Neural cell (in vitro differentiated cells): ENCODE measurements at regions not wholly inside any gene's neighbourhood (a gene's known extent, or its start where the extent isn't known, plus 50 kb on each side); places are given as distances from the start of the nearest gene placed in this dataset.

Source experiments
- H2AFZ ChIP-seq: fragments of 200-600, 300-800 bp; sonication (generic), shearing (Covaris generic); 2 replicates; pipeline ENCODE4 v1.6.0; 2014; ENCODE audit warnings: low read depth, mild to moderate bottlenecking, antibody characterized with exemption, low read length, moderate library complexity
- H3F3A ChIP-seq: fragments of 200-600 bp; shearing (Covaris generic); 2 replicates; pipeline ENCODE4 v1.6.1; 2016; ENCODE audit warnings: mild to moderate bottlenecking, moderate library complexity, mixed read lengths, antibody characterized with exemption, low read length; ENCODE audit not compliant: insufficient read depth, poor library complexity, severe bottlenecking
- H3K27ac ChIP-seq: fragments of 200-600, 300-800 bp; sonication (generic), shearing (Covaris generic); 2 replicates; pipeline ENCODE4 v1.5.1; 2014; ENCODE audit warnings: mild to moderate bottlenecking, low read length, moderate library complexity
- H3K27me3 ChIP-seq: fragments of 300-800, 200-600 bp; sonication (generic), shearing (Covaris generic); 2 replicates; pipeline ENCODE4 v1.6.0; 2014; ENCODE audit warnings: mild to moderate bottlenecking, low read depth, low read length, moderate library complexity; ENCODE audit not compliant: insufficient read depth
- H3K36me3 ChIP-seq: fragments of 300-800, 200-600 bp; sonication (generic), shearing (Covaris generic); 2 replicates; pipeline ENCODE4 v1.5.1; 2014; ENCODE audit warnings: mild to moderate bottlenecking, antibody characterized with exemption, low read length, moderate library complexity; ENCODE audit not compliant: insufficient read depth
- H3K4me2 ChIP-seq: fragments of 300-800, 200-600 bp; sonication (generic), shearing (Covaris generic); 2 replicates; pipeline ENCODE4 v1.6.0; 2014; ENCODE audit warnings: mild to moderate bottlenecking, low read length
- H3K4me3 ChIP-seq: fragments of 300-800, 200-600 bp; sonication (generic), shearing (Covaris generic); 2 replicates; pipeline ENCODE4 v1.5.1; 2014; ENCODE audit warnings: mild to moderate bottlenecking, low read length, moderate library complexity
- H3K79me2 ChIP-seq: fragments of 200-600 bp; shearing (Covaris generic); replicated peaks from 2 replicates; pipeline ENCODE4 v1.6.0; 2014; ENCODE audit warnings: mild to moderate bottlenecking, low read length, moderate library complexity; ENCODE audit not compliant: insufficient read depth
- H3K9ac ChIP-seq: fragments of 300-800, 200-600 bp; sonication (generic), shearing (Covaris generic); 2 replicates; pipeline ENCODE4 v1.6.1; 2016; ENCODE audit warnings: mild to moderate bottlenecking, low read length, mixed read lengths
- H3K9me2 ChIP-seq: fragments of 200-600 bp; shearing (Covaris generic); 2 replicates; pipeline ENCODE4 v1.6.1; 2016; ENCODE audit warnings: mild to moderate bottlenecking, low read length, mixed read lengths; ENCODE audit not compliant: insufficient read depth
- H3K9me3 ChIP-seq: fragments of 200-600, 300-800 bp; sonication (generic), shearing (Covaris generic); 2 replicates; pipeline ENCODE4 v1.6.1; 2016; ENCODE audit warnings: mild to moderate bottlenecking, mixed run types, low read length, moderate library complexity, mixed read lengths
- H4K20me1 ChIP-seq: fragments of 200-600 bp; shearing (Covaris generic); 2 replicates; pipeline ENCODE4 v1.6.1; 2016; ENCODE audit warnings: mild to moderate bottlenecking, mixed run types; ENCODE audit not compliant: insufficient read depth
- EP300 ChIP-seq: fragments of 450-650 bp; conservative IDR thresholded peaks from 2 replicates; pipeline ENCODE4 v1.6.1; 2014; ENCODE audit warnings: antibody characterized with exemption, mild to moderate bottlenecking, moderate library complexity; ENCODE audit not compliant: poor library complexity, severe bottlenecking
- EZH2 ChIP-seq: fragments of 200-600, 300-800 bp; shearing (Covaris generic), sonication (generic); IDR thresholded peaks from 2 replicates; pipeline ENCODE4 v1.6.1; 2014; ENCODE audit warnings: antibody characterized with exemption, low read length, borderline replicate concordance, mild to moderate bottlenecking; ENCODE audit not compliant: insufficient read depth, poor library complexity, severe bottlenecking
- MXI1 ChIP-seq: fragments of 450-650 bp; conservative IDR thresholded peaks from 2 replicates; pipeline ENCODE4 v1.6.1; 2014; ENCODE audit warnings: antibody characterized with exemption, mild to moderate bottlenecking; ENCODE audit not compliant: poor library complexity, severe bottlenecking
- POLR2AphosphoS5 ChIP-seq: IDR thresholded peaks from 2 replicates; pipeline ENCODE4 v1.6.1; 2012
- RAD21 ChIP-seq: fragments of 450-650 bp; conservative IDR thresholded peaks from 2 replicates; pipeline ENCODE4 v1.6.1; 2014; ENCODE audit warnings: antibody characterized with exemption, mild to moderate bottlenecking, moderate library complexity
- SMC3 ChIP-seq: fragments of 450-650 bp; conservative IDR thresholded peaks from 2 replicates; pipeline ENCODE4 v1.6.1; 2014; ENCODE audit warnings: antibody characterized with exemption, mild to moderate bottlenecking, moderate library complexity; ENCODE audit not compliant: poor library complexity
- TAF1 ChIP-seq: IDR thresholded peaks from 2 replicates; pipeline ENCODE4 v1.6.1; 2012; ENCODE audit warnings: low read depth
- TF ChIP-seq, protein P1 (sequence below): IDR thresholded peaks from 2 replicates; pipeline ENCODE4 v1.6.1; 2012; ENCODE audit warnings: borderline replicate concordance
- TF ChIP-seq, protein P2 (sequence below): fragments of 450-650 bp; IDR thresholded peaks from 2 replicates; pipeline ENCODE4 v1.5.1; 2014; ENCODE audit warnings: antibody characterized with exemption, mild to moderate bottlenecking, moderate library complexity; ENCODE audit not compliant: poor library complexity, severe bottlenecking

DNA sequence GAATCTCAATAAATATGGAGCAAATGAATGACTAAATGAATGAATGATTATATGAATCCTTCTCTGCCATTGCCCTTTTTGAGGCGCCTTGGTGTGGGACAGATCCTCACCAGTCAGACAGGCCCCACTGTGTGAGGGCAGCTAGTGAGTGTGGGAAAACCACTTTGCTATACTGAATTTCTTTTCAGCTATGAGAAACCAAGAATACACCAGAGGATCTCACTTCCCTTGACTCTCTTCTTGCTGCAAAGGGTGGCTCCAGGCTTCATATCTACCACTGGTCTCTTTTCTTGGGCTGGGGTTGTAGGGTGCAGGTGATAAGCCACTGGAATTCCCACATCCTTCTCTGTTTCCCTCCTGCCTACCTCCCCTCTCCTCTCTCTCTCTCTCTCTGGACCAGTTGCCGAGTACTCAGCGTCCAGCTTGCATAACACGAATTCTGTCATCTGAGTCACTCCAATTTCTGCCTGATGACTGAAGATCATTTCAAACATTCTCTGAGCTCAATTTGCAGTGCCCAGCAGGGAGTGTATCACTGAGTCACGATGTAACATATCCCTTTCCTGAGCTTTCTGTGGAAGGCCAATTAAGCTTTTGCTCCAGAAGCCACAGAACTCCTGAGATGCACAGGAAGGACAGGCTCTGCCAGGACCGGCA, 304.3 kb upstream of the NCAM1 start:
- H2AFZ ChIP-seq: no peak overlapping the region

DNA sequence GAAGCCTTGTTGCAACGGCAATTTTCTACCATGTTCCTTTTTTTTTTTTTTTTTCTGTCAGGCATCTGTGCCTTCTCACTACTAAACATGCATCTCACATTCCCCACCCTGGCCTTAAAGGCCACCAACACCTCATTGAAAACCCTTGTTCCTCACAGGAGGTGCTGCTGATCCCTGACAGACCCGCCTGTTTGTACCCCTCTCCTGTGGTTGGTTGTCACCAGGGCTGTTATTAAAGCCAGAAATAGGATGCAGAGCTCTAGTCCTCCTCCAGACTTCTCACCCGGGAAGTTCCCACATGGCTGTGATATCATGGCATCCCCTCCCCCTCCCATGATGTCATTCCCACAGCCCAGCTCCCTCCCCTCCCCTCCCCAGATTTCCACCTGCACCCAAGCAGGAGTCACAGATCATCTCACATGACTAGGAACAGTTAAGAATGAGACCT, 302.8 kb upstream of the NCAM1 start:
- no peaks in the 10 kb centered on the region for H3K9me3 ChIP-seq
- no peaks in the 10 kb centered on the region for H3K9me2 ChIP-seq
- H2AFZ ChIP-seq: no peak overlapping the region
- no peak for TF ChIP-seq RAD21
- no peak for TF ChIP-seq TAF1
- TF ChIP-seq EP300: no peak
- TF ChIP-seq EZH2: no peak
- TF ChIP-seq MXI1: no peak
- TF ChIP-seq, protein P1, sequence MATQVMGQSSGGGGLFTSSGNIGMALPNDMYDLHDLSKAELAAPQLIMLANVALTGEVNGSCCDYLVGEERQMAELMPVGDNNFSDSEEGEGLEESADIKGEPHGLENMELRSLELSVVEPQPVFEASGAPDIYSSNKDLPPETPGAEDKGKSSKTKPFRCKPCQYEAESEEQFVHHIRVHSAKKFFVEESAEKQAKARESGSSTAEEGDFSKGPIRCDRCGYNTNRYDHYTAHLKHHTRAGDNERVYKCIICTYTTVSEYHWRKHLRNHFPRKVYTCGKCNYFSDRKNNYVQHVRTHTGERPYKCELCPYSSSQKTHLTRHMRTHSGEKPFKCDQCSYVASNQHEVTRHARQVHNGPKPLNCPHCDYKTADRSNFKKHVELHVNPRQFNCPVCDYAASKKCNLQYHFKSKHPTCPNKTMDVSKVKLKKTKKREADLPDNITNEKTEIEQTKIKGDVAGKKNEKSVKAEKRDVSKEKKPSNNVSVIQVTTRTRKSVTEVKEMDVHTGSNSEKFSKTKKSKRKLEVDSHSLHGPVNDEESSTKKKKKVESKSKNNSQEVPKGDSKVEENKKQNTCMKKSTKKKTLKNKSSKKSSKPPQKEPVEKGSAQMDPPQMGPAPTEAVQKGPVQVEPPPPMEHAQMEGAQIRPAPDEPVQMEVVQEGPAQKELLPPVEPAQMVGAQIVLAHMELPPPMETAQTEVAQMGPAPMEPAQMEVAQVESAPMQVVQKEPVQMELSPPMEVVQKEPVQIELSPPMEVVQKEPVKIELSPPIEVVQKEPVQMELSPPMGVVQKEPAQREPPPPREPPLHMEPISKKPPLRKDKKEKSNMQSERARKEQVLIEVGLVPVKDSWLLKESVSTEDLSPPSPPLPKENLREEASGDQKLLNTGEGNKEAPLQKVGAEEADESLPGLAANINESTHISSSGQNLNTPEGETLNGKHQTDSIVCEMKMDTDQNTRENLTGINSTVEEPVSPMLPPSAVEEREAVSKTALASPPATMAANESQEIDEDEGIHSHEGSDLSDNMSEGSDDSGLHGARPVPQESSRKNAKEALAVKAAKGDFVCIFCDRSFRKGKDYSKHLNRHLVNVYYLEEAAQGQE: no peak
- no peak for TF ChIP-seq SMC3
- no peak for TF ChIP-seq POLR2AphosphoS5
- TF ChIP-seq, protein P2, sequence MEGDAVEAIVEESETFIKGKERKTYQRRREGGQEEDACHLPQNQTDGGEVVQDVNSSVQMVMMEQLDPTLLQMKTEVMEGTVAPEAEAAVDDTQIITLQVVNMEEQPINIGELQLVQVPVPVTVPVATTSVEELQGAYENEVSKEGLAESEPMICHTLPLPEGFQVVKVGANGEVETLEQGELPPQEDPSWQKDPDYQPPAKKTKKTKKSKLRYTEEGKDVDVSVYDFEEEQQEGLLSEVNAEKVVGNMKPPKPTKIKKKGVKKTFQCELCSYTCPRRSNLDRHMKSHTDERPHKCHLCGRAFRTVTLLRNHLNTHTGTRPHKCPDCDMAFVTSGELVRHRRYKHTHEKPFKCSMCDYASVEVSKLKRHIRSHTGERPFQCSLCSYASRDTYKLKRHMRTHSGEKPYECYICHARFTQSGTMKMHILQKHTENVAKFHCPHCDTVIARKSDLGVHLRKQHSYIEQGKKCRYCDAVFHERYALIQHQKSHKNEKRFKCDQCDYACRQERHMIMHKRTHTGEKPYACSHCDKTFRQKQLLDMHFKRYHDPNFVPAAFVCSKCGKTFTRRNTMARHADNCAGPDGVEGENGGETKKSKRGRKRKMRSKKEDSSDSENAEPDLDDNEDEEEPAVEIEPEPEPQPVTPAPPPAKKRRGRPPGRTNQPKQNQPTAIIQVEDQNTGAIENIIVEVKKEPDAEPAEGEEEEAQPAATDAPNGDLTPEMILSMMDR: no peak
- no peaks in the 10 kb centered on the region for H4K20me1 ChIP-seq
- H3F3A ChIP-seq: no peaks in the 10 kb centered on the region
- H3K27me3 ChIP-seq: no peaks in the 10 kb centered on the region
- H3K4me3 ChIP-seq: no peak overlapping the region
- H3K9ac ChIP-seq: no peak overlapping the region
- no peaks in the 10 kb centered on the region for H3K79me2 ChIP-seq
- no peak overlapping the region for H3K4me2 ChIP-seq
- no peak overlapping the region for H3K27ac ChIP-seq
- H3K36me3 ChIP-seq: no peaks in the 10 kb centered on the region

More for the DNA sequence above, 304.3 kb upstream of the NCAM1 start:
- no peaks in the 10 kb centered on the region for H4K20me1 ChIP-seq
- no peak overlapping the region for H3K27ac ChIP-seq
- no peaks in the 10 kb centered on the region for H3K36me3 ChIP-seq
- H3K4me2 ChIP-seq: no peak overlapping the region
- no peak overlapping the region for H3K4me3 ChIP-seq
- no peak overlapping the region for H3K9ac ChIP-seq
- no peaks in the 10 kb centered on the region for H3K27me3 ChIP-seq
- no peaks in the 10 kb centered on the region for H3K79me2 ChIP-seq
- no peaks in the 10 kb centered on the region for H3K9me2 ChIP-seq
- H3K9me3 ChIP-seq: no peaks in the 10 kb centered on the region
- H3F3A ChIP-seq: no peaks in the 10 kb centered on the region
- TF ChIP-seq, protein P2: no peak
- TF ChIP-seq SMC3 (no peak), MXI1 (no peak)
